Nephron (organoid): ENCODE measurements at regions not wholly inside any gene's neighbourhood (a gene's known extent, or its start where the extent isn't known, plus 50 kb on each side); places are given as distances from the start of the nearest gene placed in this dataset.

Source experiments
- H3K27ac Mint-ChIP-seq, 3 experiments: 2 replicates each; pipeline ENCODE4 v1.8.0; 2020; ENCODE audit warnings: mixed read lengths in 3 of 3, mild to moderate bottlenecking in 2 of 3, moderate library complexity in 1 of 3
- H3K27me3 Mint-ChIP-seq: 2 replicates; pipeline ENCODE4 v1.8.0; 2021; ENCODE audit warnings: low read depth, mild to moderate bottlenecking, moderate library complexity, mixed read lengths
- H3K36me3 Mint-ChIP-seq: 2 replicates; pipeline ENCODE4 v1.8.0; 2020; ENCODE audit warnings: low read depth, mixed read lengths
- H3K4me1 Mint-ChIP-seq: 2 replicates; pipeline ENCODE4 v1.8.0; 2020; ENCODE audit warnings: mixed read lengths
- H3K4me3 Mint-ChIP-seq, 3 experiments: 2 replicates each; pipeline ENCODE4 v1.8.0; 2020; ENCODE audit warnings: mild to moderate bottlenecking in 3 of 3, mixed read lengths in 3 of 3, moderate library complexity in 2 of 3
- H3K9me3 Mint-ChIP-seq: 2 replicates; pipeline ENCODE4 v1.8.0; 2020; ENCODE audit warnings: mixed read lengths
- TF ChIP-seq, protein P1 (sequence below), 3 experiments: fragments of 200-600 bp; sonication (generic); IDR thresholded peaks; one replicate each; pipeline ENCODE4 v1.5.0; 2021; ENCODE audit warnings: antibody characterized with exemption in 3 of 3; ENCODE audit not compliant: unreplicated experiment in 3 of 3

DNA sequence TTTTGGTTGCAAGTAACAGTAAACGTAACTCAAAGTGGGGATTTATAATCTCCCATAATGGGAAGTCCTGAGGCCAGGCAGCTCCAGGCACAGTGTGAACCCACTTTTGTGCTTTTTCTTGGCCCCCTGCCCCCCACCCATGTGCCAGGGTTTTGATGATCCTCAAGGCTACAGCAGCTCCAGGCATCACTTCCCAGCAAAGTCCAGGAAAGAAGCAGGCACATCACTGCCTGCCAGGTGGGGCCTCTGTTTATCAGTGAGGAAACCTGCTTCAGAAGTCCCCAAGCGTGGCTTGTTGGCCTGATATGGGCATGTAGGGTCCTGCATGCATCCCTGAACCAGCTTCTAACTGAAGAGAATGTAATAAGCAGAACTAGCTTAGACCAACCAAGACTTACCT is 299.2 kb upstream of the SKOR2 start:
- H3K9me3 Mint-ChIP-seq: no peaks in the 10 kb centered on the region
- no peak overlapping the region for H3K27ac Mint-ChIP-seq
- no peak overlapping the region for H3K4me3 Mint-ChIP-seq
- H3K4me1 Mint-ChIP-seq: no peaks in the 10 kb centered on the region
- peaks cover 12% of the 10 kb centered on the region for H3K27me3 Mint-ChIP-seq
- no peaks in the 10 kb centered on the region for H3K36me3 Mint-ChIP-seq
- TF ChIP-seq, protein P1, sequence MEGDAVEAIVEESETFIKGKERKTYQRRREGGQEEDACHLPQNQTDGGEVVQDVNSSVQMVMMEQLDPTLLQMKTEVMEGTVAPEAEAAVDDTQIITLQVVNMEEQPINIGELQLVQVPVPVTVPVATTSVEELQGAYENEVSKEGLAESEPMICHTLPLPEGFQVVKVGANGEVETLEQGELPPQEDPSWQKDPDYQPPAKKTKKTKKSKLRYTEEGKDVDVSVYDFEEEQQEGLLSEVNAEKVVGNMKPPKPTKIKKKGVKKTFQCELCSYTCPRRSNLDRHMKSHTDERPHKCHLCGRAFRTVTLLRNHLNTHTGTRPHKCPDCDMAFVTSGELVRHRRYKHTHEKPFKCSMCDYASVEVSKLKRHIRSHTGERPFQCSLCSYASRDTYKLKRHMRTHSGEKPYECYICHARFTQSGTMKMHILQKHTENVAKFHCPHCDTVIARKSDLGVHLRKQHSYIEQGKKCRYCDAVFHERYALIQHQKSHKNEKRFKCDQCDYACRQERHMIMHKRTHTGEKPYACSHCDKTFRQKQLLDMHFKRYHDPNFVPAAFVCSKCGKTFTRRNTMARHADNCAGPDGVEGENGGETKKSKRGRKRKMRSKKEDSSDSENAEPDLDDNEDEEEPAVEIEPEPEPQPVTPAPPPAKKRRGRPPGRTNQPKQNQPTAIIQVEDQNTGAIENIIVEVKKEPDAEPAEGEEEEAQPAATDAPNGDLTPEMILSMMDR (IDR thresholded peaks at IDR 0.05; ENCODE audit: unreplicated experiment in 3 of 3): no peak

DNA sequence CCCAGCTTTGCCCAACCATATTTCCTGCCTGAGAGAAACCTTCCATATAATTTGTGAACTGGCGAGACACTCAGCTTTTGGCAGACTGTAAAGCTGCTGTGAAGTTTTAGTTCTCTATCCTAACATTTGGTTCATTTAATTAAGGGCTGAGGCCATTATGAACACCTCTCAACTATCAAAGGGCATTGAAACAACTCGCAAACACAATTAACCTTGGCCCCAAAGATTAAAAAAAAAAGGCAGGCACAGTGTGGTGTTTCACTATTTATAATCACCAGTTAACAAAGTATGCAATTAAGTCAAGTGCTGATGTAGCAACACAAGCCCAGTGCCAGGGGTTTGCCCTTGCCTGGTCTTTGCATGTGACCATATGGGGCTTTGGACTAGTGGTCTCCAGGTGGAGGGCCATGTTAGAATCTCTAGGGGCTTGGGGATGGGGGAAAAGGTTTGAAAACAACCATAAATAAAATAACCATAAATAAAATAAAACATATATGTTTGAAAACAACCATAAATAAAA is 297.6 kb upstream of the SKOR2 start:
- H3K4me1 Mint-ChIP-seq: no peaks in the 10 kb centered on the region
- no peaks in the 10 kb centered on the region for H3K36me3 Mint-ChIP-seq
- TF ChIP-seq, protein P1 (IDR thresholded peaks at IDR 0.05; ENCODE audit: unreplicated experiment in 3 of 3): no peak
- peaks cover 15% of the 10 kb centered on the region for H3K27me3 Mint-ChIP-seq
- H3K27ac Mint-ChIP-seq: no peak overlapping the region
- H3K4me3 Mint-ChIP-seq: no peak overlapping the region
- H3K9me3 Mint-ChIP-seq: no peaks in the 10 kb centered on the region

DNA sequence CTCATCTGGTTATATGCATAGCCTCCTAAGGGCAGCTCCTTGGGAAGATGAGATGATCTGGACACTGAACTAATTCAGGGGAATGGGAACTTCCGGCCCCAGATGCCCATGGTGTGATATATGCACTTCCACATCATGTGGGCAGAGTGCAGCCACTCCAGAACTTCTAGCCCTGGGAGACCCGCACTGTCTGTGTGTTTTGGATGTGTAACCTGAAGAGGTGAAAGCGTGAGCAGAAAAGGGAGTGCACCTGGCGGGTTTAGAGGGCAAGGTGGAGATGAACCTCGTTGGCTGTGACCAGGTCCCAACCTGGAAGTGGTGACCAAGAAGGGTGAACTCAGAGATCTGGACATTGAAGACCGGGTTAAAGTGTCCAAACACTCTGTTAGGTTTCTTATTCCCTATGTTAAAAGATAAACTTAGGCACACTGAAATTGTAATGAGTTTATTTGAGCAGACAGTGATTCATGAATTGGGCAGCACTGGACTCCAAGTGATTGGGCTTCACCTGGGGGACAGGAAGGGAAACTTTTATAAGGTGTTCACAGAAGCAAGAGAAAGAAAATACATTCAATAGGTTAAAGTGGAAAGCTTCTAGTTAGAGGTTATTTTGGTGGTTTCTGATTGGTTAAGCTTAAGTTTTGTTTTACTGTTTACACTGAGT is 296.2 kb upstream of the SKOR2 start:
- Mint-ChIP-seq H3K27ac (no peak overlapping the region), H3K4me1 (no peaks in the 10 kb centered on the region), H3K36me3 (no peaks in the 10 kb centered on the region), H3K9me3 (no peaks in the 10 kb centered on the region), H3K4me3 (no peak overlapping the region), H3K27me3 (peaks cover 15% of the 10 kb centered on the region)
- TF ChIP-seq, protein P1 (IDR thresholded peaks at IDR 0.05; ENCODE audit: unreplicated experiment in 3 of 3): no peak

DNA sequence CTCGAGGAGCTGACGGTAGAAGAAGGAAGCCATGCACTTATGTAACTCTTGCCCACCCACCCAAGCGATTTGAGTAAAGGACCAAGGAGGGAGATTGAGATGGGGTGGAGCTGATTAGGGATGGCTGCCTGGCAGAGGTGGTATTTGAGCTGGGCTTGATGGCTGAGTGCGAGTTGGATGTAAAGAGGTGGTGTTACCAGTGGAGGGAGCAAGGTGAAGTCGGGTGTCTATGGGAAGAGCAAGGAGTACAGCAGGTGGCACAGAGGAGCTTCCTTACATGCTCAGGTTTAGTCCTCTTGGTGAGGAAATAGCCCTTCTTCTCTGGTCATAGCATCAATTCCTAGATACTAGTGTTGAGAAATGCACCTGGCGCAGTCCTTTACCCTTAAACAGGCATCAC is 294.2 kb upstream of the SKOR2 start:
- no peaks in the 10 kb centered on the region for H3K36me3 Mint-ChIP-seq
- TF ChIP-seq, protein P1 (IDR thresholded peaks at IDR 0.05; ENCODE audit: unreplicated experiment in 3 of 3): no peak
- no peaks in the 10 kb centered on the region for H3K4me1 Mint-ChIP-seq
- H3K27me3 Mint-ChIP-seq: peaks cover 21% of the 10 kb centered on the region
- H3K9me3 Mint-ChIP-seq: no peaks in the 10 kb centered on the region
- H3K27ac Mint-ChIP-seq: no peak overlapping the region
- H3K4me3 Mint-ChIP-seq: no peak overlapping the region

DNA sequence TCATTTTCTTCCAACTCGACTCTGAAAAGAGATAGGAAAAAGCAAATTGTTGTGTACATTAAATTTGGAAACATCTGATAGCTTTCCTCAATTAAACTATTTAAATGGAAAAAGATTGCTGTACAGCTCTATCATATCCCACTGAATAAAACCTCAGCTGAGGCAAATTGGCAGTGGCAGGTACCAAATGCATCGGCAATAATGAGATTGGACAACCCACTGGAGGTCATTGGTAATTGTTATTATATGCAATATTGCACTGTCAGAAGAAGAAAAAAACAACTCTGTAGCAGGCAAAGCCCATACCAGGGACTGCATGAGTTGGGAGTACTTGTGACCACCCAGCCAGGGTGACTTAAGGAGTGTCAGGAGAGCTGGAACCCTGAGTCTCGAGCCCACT is 291.6 kb upstream of the SKOR2 start:
- H3K27me3 Mint-ChIP-seq: peaks cover 32% of the 10 kb centered on the region
- TF ChIP-seq, protein P1 (IDR thresholded peaks at IDR 0.05; ENCODE audit: unreplicated experiment in 3 of 3): no peak
- peaks cover 2% of the 10 kb centered on the region for H3K9me3 Mint-ChIP-seq
- H3K36me3 Mint-ChIP-seq: no peaks in the 10 kb centered on the region
- no peak overlapping the region for H3K27ac Mint-ChIP-seq
- H3K4me3 Mint-ChIP-seq: no peak overlapping the region
- H3K4me1 Mint-ChIP-seq: no peaks in the 10 kb centered on the region

DNA sequence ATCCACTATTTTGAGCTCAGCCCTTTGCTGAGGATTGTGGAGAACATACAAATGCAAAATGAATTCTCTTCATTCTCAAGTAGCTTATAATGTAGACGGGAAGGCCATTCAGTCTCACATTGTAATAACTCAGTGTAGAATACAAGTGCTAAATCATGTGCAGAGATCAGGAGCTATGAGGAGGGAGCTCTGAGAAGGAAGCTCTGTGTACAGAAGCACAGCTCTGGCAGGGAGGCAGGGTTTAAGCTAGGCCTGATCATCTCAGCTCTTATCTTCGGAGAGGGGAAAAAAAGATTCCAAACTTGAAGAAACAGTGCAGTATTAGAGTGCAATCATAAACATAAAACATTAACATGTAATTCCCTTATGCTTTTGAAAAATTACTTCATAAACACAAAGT is 291.1 kb upstream of the SKOR2 start:
- no peak overlapping the region for H3K4me3 Mint-ChIP-seq
- H3K27ac Mint-ChIP-seq: no peak overlapping the region
- TF ChIP-seq, protein P1 (IDR thresholded peaks at IDR 0.05; ENCODE audit: unreplicated experiment in 3 of 3): no peak
- no peaks in the 10 kb centered on the region for H3K4me1 Mint-ChIP-seq
- peaks cover 2% of the 10 kb centered on the region for H3K9me3 Mint-ChIP-seq
- no peaks in the 10 kb centered on the region for H3K36me3 Mint-ChIP-seq
- peaks cover 32% of the 10 kb centered on the region for H3K27me3 Mint-ChIP-seq
